HG02943 (cell line): ENCODE measurements at regions not wholly inside any gene's neighbourhood (a gene's known extent, or its start where the extent isn't known, plus 50 kb on each side); places are given as distances from the start of the nearest gene placed in this dataset.
"Not testable (repeated sequence)": the region's sequence is repeated elsewhere in the genome, so short reads cannot be mapped to it uniquely, and the experiment has no call there.

ENCODE experiments used
- ATAC-seq: cut with Tn5 transposase; IDR thresholded peaks from one replicate; pipeline ENCODE4 v1.9.1; 2021; ENCODE audit warnings: mild to moderate bottlenecking, low read depth, moderate library complexity; ENCODE audit not compliant: unreplicated experiment

- ATAC-seq = no peak
Measured at GRCh38 chr9:108430655-108431054, 425.1 kb downstream of the ACTL7B start.

- ATAC-seq = no peak
Measured at GRCh38 chr9:108427751-108428150, 428.0 kb downstream of the ACTL7B start.

- not testable (repeated sequence) for ATAC-seq
Measured at GRCh38 chr9:108426421-108426940, 429.3 kb downstream of the ACTL7B start.

GRCh38 chr9:108423433-108423832 lies 432.4 kb downstream of the ACTL7B start:
- no peak for ATAC-seq

GRCh38 chr9:108419379-108419778 lies 436.4 kb downstream of the ACTL7B start:
- no peak for ATAC-seq

- no peak for ATAC-seq
Measured at GRCh38 chr9:108417726-108418125, 438.1 kb downstream of the ACTL7B start.

- no peak for ATAC-seq
Measured at GRCh38 chr9:108417312-108417711, 438.5 kb downstream of the ACTL7B start.

- no peak for ATAC-seq
Measured at GRCh38 chr9:108416324-108416723, 439.5 kb downstream of the ACTL7B start.

GRCh38 chr9:108413809-108414208 lies 442.0 kb downstream of the ACTL7B start:
- ATAC-seq = no peak

GRCh38 chr9:108412755-108413154 lies 443.0 kb downstream of the ACTL7B start:
- ATAC-seq = no peak

GRCh38 chr9:108411632-108412031 lies 444.2 kb downstream of the ACTL7B start:
- ATAC-seq = no peak

GRCh38 chr9:108410161-108410560 lies 445.6 kb downstream of the ACTL7B start:
- no peak for ATAC-seq

GRCh38 chr9:108400297-108400696 lies 455.5 kb downstream of the ACTL7B start:
- no peak for ATAC-seq

- no peak for ATAC-seq
Measured at GRCh38 chr9:108399851-108400250, 455.9 kb downstream of the ACTL7B start.

GRCh38 chr9:108397286-108397685 lies 458.5 kb downstream of the ACTL7B start:
- ATAC-seq = no peak

- ATAC-seq = no peak
Measured at GRCh38 chr9:108396611-108397010, 459.2 kb downstream of the ACTL7B start.

GRCh38 chr9:108396193-108396592 lies 459.6 kb downstream of the ACTL7B start:
- ATAC-seq = no peak

- ATAC-seq = no peak
Measured at GRCh38 chr9:108395421-108395820, 460.4 kb downstream of the ACTL7B start.

GRCh38 chr9:108394726-108395125 lies 461.1 kb downstream of the ACTL7B start:
- ATAC-seq = no peak

- not testable (repeated sequence) for ATAC-seq
Measured at GRCh38 chr9:108393481-108394001, 462.2 kb downstream of the ACTL7B start.

- no peak for ATAC-seq
Measured at GRCh38 chr9:108392877-108393276, 462.9 kb downstream of the ACTL7B start.

- ATAC-seq = no peak
Measured at GRCh38 chr9:108389056-108389455, 466.7 kb downstream of the ACTL7B start.

GRCh38 chr9:108386859-108387384 lies 468.9 kb downstream of the ACTL7B start:
- ATAC-seq = no peak
